ENCODE measurements at regions not wholly inside any gene's neighbourhood (a gene's known extent, or its start where the extent isn't known, plus 50 kb on each side); places are given as distances from the start of the nearest gene placed in this dataset.

- Mint-ChIP-seq H3K9me3 (no peaks in the 10 kb centered on the region), H3K36me3 (no peaks in the 10 kb centered on the region), H3K27ac (no peak overlapping the region), H3K4me1 (no peaks in the 10 kb centered on the region), H3K27me3 (ENCODE audit: low read depth in 3 of 3) (peaks cover 1 to 18% (median 5%) of the 10 kb centered on the region in 3 donors), H3K4me3 (no peak overlapping the region)
- DNase-seq, result no peak
Observed at GRCh38 chr1:30023339-30024022, 699.9 kb downstream of the MATN1 start.

DNA sequence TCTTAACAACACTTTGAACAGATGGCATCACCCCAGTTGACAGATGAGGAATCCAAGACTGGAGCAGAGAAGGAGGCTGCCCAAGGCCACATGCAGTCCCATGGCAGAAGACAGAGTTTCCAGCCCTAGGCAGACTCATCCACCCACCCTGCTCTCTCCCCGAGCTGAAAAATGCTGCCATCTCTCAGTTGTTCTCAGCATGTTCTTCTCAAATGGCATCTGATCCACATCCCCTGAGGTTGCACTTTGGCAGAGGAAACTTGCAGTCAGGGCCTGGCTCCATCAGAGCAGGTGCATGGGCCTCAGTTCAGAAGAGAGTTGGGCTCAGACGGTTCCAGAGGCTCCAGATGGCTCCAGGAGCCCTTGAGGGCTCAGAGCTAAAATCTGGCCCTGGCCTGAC, 709.4 kb downstream of the MATN1 start:
- no peak overlapping the region for H3K27ac Mint-ChIP-seq

DNA sequence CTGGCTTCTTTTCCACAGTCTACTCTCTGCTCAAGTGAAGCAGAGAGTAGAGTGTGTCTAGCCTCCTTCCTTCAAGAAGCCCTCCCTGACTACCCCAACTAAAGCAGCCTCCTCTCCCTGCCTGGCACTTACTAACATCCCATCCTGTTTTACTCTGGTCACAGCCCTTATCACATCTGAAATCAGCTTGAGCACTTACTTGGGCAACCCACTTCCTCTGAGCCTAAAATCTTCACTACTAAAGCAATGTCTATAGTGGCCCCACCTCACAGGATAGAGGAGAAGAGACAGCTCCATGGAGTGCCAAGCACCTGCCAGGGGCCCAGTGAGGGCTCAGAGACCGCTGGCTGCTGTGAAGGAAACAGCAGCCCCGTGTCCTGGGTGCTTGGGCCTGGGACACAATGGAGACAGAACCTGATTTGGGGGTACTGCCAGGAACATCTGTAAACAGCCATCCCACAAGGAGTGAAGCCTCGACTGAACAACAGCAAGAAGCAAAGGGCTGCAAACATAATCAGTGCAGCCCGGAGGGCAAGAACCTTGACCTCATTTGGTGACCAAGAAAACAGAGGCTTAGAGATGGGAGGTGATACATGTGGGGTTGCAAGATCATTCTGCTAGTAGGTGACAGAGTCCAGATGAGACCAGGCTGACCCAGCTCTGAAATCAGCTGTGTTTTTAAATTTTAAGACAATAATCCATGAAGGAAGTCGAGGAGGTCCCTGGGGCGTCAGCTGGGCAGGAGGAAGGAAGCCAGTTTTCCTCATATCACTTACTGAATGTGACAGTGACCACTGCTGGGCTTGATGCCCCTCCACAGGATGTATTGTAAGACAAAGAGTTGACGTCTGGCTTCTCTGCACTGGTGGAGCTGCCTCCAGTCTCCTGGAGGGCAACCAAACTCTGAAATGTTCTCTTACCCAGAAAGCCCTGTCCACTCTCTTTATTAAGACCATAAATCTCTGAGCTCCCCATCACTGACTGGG, 710.6 kb downstream of the MATN1 start:
- H3K36me3 Mint-ChIP-seq, result no peaks in the 10 kb centered on the region
- no peaks in the 10 kb centered on the region for H3K9me3 Mint-ChIP-seq
- peaks cover 0 to 4% of the 10 kb centered on the region in 2 donors for H3K4me1 Mint-ChIP-seq
- no peak overlapping the region for H3K27ac Mint-ChIP-seq
- H3K4me3 Mint-ChIP-seq, result no peak overlapping the region
- H3K27me3 Mint-ChIP-seq (ENCODE audit: low read depth in 3 of 3), result peaks cover 3 to 7% (median 3%) of the 10 kb centered on the region in 3 donors
- no peak for DNase-seq

More for the DNA sequence above, 709.4 kb downstream of the MATN1 start:
- Mint-ChIP-seq H3K27me3 (ENCODE audit: low read depth in 3 of 3) (peaks cover 0 to 5% (median 2%) of the 10 kb centered on the region in 3 donors), H3K9me3 (no peaks in the 10 kb centered on the region), H3K4me1 (peaks cover 0 to 4% of the 10 kb centered on the region in 2 donors), H3K36me3 (no peaks in the 10 kb centered on the region), H3K4me3 (no peak overlapping the region)
- DNase-seq, result no peak

- H3K9me3 Mint-ChIP-seq, result no peaks in the 10 kb centered on the region
- DNase-seq, result no peak
- no peaks in the 10 kb centered on the region for H3K36me3 Mint-ChIP-seq
- peaks cover 0 to 7% (median 3%) of the 10 kb centered on the region in 3 donors for H3K27me3 Mint-ChIP-seq (ENCODE audit: low read depth in 3 of 3)
- no peak overlapping the region for H3K27ac Mint-ChIP-seq
- H3K4me1 Mint-ChIP-seq, result peaks cover 0 to 4% of the 10 kb centered on the region in 2 donors
- no peak overlapping the region for H3K4me3 Mint-ChIP-seq
Observed at GRCh38 chr1:30011970-30012369, 711.4 kb downstream of the MATN1 start.

DNA sequence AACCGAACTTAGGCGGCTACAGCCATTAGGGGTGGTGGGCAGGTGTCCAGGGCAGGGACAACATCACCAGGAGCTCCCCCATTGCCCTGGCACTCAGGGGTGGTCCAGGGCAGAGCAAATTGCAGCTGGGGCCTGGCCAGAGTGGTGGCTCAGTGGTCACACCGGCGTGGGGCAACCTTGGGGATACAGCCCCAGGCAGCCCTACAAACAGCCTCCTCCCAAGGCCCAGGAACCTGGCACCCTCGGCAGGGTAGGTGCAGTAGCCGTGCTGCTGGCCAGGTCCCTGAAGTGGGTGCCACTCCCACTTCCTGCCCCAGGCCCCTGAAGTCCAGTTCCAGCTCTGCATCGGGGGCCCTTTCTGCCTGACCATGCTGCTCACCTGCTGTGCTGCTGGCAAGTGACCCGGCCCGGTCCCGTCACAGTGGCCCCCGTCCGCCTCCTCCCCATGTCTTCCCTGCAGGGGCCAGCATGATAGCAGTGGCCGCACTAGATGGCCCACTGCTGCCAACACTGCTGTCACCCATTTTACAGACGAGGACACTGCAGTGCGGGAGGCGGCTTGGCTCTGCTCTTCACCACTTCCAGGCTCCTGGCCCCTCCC, 712.8 kb downstream of the MATN1 start:
- Mint-ChIP-seq H3K4me3 (no peak overlapping the region), H3K36me3 (no peaks in the 10 kb centered on the region), H3K27me3 (ENCODE audit: low read depth in 3 of 3) (peaks cover 0 to 9% (median 3%) of the 10 kb centered on the region in 3 donors), H3K4me1 (peaks cover 0 to 4% of the 10 kb centered on the region in 2 donors), H3K9me3 (no peaks in the 10 kb centered on the region), H3K27ac (no peak overlapping the region)
- DNase-seq, result no peak

GRCh38 chr1:30009720-30010119, 713.7 kb downstream of the MATN1 start:
- no peaks in the 10 kb centered on the region for H3K9me3 Mint-ChIP-seq
- no peak overlapping the region for H3K27ac Mint-ChIP-seq
- H3K4me1 Mint-ChIP-seq, result peaks cover 0 to 4% of the 10 kb centered on the region in 2 donors
- H3K27me3 Mint-ChIP-seq (ENCODE audit: low read depth in 3 of 3), result peaks cover 0 to 9% (median 3%) of the 10 kb centered on the region in 3 donors
- no peaks in the 10 kb centered on the region for H3K36me3 Mint-ChIP-seq
- H3K4me3 Mint-ChIP-seq, result no peak overlapping the region
- no peak for DNase-seq

GRCh38 chr1:30008998-30009657, 714.3 kb downstream of the MATN1 start:
- Mint-ChIP-seq H3K27me3 (ENCODE audit: low read depth in 3 of 3) (peaks cover 0 to 9% (median 3%) of the 10 kb centered on the region in 3 donors), H3K36me3 (no peaks in the 10 kb centered on the region), H3K9me3 (no peaks in the 10 kb centered on the region), H3K4me3 (no peak overlapping the region), H3K27ac (no peak overlapping the region), H3K4me1 (peaks cover 0 to 4% of the 10 kb centered on the region in 2 donors)
- no peak for DNase-seq

- no peak overlapping the region for H3K4me3 Mint-ChIP-seq
- H3K4me1 Mint-ChIP-seq, result peaks cover 0 to 4% of the 10 kb centered on the region in 2 donors
- no peak for DNase-seq
- no peaks in the 10 kb centered on the region for H3K9me3 Mint-ChIP-seq
- peaks cover 0 to 9% (median 5%) of the 10 kb centered on the region in 3 donors for H3K27me3 Mint-ChIP-seq (ENCODE audit: low read depth in 3 of 3)
- H3K36me3 Mint-ChIP-seq, result no peaks in the 10 kb centered on the region
- H3K27ac Mint-ChIP-seq, result no peak overlapping the region
Observed at GRCh38 chr1:30008372-30008997, 714.9 kb downstream of the MATN1 start.

- Mint-ChIP-seq H3K4me3 (no peak overlapping the region), H3K36me3 (no peaks in the 10 kb centered on the region), H3K9me3 (no peaks in the 10 kb centered on the region), H3K27ac (no peak overlapping the region), H3K27me3 (ENCODE audit: low read depth in 3 of 3) (peaks cover 0 to 9% (median 8%) of the 10 kb centered on the region in 3 donors), H3K4me1 (no peaks in the 10 kb centered on the region)
- DNase-seq, result no peak
Observed at GRCh38 chr1:30005972-30006619, 717.3 kb downstream of the MATN1 start.

GRCh38 chr1:30001732-30002039, 721.7 kb downstream of the MATN1 start:
- no peak overlapping the region for H3K4me3 Mint-ChIP-seq
- no peaks in the 10 kb centered on the region for H3K36me3 Mint-ChIP-seq
- no peak for DNase-seq
- no peaks in the 10 kb centered on the region for H3K9me3 Mint-ChIP-seq
- H3K4me1 Mint-ChIP-seq, result no peaks in the 10 kb centered on the region
- no peak overlapping the region for H3K27ac Mint-ChIP-seq
- peaks cover 0 to 8% (median 2%) of the 10 kb centered on the region in 3 donors for H3K27me3 Mint-ChIP-seq (ENCODE audit: low read depth in 3 of 3)

DNA sequence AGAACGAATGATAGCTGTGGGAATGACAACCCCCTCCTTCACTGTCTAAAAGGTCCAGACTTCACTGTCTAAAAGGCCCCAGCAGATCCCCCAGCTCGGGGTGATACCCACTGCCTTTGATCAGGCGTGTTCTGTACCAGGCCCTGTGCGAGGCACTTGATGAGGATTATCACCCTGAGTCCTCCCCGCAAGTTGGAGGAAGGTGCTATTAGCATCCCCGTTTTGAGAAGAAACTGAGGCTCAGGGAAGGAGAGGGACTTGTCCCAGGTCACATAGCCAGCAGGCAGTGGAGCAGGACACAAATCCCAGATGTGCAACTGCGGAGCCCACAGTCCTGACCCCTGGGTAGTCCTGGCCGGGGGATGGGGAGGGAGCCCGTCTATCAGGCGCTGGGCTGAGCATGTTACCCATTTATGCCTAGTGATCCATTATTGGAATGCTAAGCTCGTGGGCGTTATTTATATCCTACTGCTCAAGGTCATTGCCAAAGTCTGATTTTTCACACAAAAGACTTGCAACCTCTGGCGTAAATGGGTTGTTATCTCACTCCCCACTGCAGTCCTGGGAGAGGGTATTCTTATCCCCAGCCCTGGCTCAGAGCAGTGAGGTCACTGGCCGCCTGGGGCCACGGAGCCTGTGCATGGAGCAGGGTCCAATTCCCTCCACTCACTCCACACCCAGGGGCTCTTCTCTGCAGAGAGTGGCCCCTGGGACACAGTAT, 722.2 kb downstream of the MATN1 start:
- H3K4me1 Mint-ChIP-seq, result no peaks in the 10 kb centered on the region
- peaks cover 0 to 8% (median 7%) of the 10 kb centered on the region in 3 donors for H3K27me3 Mint-ChIP-seq (ENCODE audit: low read depth in 3 of 3)
- DNase-seq, result no peak
- H3K4me3 Mint-ChIP-seq, result no peak overlapping the region
- H3K27ac Mint-ChIP-seq, result no peak overlapping the region
- H3K36me3 Mint-ChIP-seq, result no peaks in the 10 kb centered on the region
- peaks cover 0 to 4% (median 0%) of the 10 kb centered on the region in 6 donors for H3K9me3 Mint-ChIP-seq

DNA sequence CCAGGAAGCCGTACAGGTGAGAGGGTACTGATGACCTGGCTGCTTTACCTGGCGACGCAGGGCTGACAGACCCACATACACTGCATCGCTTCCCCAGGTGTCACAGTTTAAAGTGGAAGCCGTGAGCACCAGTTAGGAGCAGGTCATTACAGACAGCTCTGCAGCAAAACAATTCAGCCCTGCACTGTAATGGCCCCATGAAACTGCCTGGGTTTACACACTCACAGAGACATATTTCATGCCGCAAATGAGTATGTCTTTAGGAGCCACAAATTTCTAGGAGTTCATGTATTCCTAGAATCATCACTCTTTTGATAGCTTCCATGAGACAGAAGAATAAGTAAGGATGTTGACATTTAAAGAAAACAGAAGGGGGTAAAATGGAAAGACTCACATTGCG, 723.1 kb downstream of the MATN1 start:
- Mint-ChIP-seq H3K4me3 (no peak overlapping the region), H3K27me3 (ENCODE audit: low read depth in 3 of 3) (peaks cover 0 to 8% (median 5%) of the 10 kb centered on the region in 3 donors), H3K27ac (no peak overlapping the region), H3K9me3 (peaks cover 0 to 6% (median 2%) of the 10 kb centered on the region in 6 donors), H3K4me1 (no peaks in the 10 kb centered on the region), H3K36me3 (no peaks in the 10 kb centered on the region)
- no peak for DNase-seq

Measured in immature natural killer cell (primary cell).